B cell (primary cell): ENCODE measurements at regions not wholly inside any gene's neighbourhood (a gene's known extent, or its start where the extent isn't known, plus 50 kb on each side); places are given as distances from the start of the nearest gene placed in this dataset.
"Not testable (repeated sequence)": the region's sequence is repeated elsewhere in the genome, so short reads cannot be mapped to it uniquely, and the experiment has no call there.

ENCODE experiments used
- ATAC-seq: fragments of 200-7000 bp; cut with Tn5 transposase; one replicate; pipeline ENCODE4 v1.10.0; 2021; ENCODE audit warnings: low read depth, mild to moderate bottlenecking, moderate number of reproducible peaks, moderate library complexity
- CTCF ChIA-PET: fragments of 350-600 bp; sonication (Branson Sonifier 250); formaldehyde crosslinking; loops from one replicate; lab custom pipeline; 2021; ENCODE audit warnings: antibody characterized with exemption, inconsistent platforms; lab: Charles Lee
- POLR2A ChIA-PET: fragments of 350-600 bp; sonication (Branson Sonifier 250); formaldehyde crosslinking; loops from one replicate; lab custom pipeline; 2021; ENCODE audit warnings: antibody characterized with exemption; lab: Charles Lee
- DNase-seq: peaks from one replicate; pipeline ENCODE4 v3.0.0; 2013
- H2AFZ ChIP-seq: 2 replicates; pipeline ENCODE4 v1.6.1; 2012; ENCODE audit warnings: mild to moderate bottlenecking, low read depth, low read length; ENCODE audit not compliant: insufficient read depth, poor library complexity, severe bottlenecking
- H3K27ac ChIP-seq, 2 donors: 1 replicate in 1 of 2; 2 replicates in 1 of 2; pipeline ENCODE4 v1.5.1; 2012 to 2013; ENCODE audit warnings: low read length in 2 of 2, mild to moderate bottlenecking in 2 of 2, moderate library complexity in 1 of 2
- H3K27me3 ChIP-seq, 4 experiments: fragments of 200-600 bp in 1 of 4; sonication (generic) in 1 of 4; replicated peaks in 1 of 4; 1 replicate in 2 of 4; 2 replicates in 2 of 4; pipeline versions ENCODE4 v1.6.1 to v1.7.0; 2013 to 2016; ENCODE audit warnings: low read length in 3 of 4, mild to moderate bottlenecking in 2 of 4, mixed read lengths in 1 of 4, moderate library complexity in 1 of 4; ENCODE audit not compliant: insufficient read depth in 4 of 4, control insufficient read depth in 3 of 4; ENCODE audit errors: control extremely low read depth in 1 of 4
- H3K36me3 ChIP-seq, 2 experiments: replicated peaks in 1 of 2; 1 replicate in 1 of 2; 2 replicates in 1 of 2; pipeline versions ENCODE4 v1.6.1 to v1.7.1; 2013; ENCODE audit warnings: low read length in 1 of 2; ENCODE audit not compliant: insufficient read depth in 2 of 2, control insufficient read depth in 1 of 2; ENCODE audit errors: control extremely low read depth in 1 of 2, extremely low read depth in 1 of 2
- H3K4me1 ChIP-seq, 2 donors: fragments of 200-600 bp in 1 of 2; sonication (generic) in 1 of 2; 1 replicate in 1 of 2; 2 replicates in 1 of 2; pipeline versions ENCODE4 v1.5.1 to v1.6.1; 2013 to 2017; ENCODE audit warnings: low read length in 2 of 2; ENCODE audit not compliant: control insufficient read depth in 2 of 2, insufficient read depth in 2 of 2
- H3K4me2 ChIP-seq: replicated peaks from 2 replicates; pipeline ENCODE3; 2012; ENCODE audit warnings: mild to moderate bottlenecking, low read depth, low read length; ENCODE audit not compliant: poor library complexity, severe bottlenecking
- H3K4me3 ChIP-seq, 5 experiments: fragments of 200-600 bp in 1 of 5; sonication (generic) in 1 of 5; 1 replicate in 3 of 5; 2 replicates in 2 of 5; pipeline versions ENCODE4 v1.5.1 to v1.7.0; 2011 to 2016; ENCODE audit warnings: low read length in 4 of 5, mild to moderate bottlenecking in 4 of 5, low read depth in 2 of 5, control low read depth in 1 of 5, moderate library complexity in 1 of 5; ENCODE audit not compliant: insufficient read depth in 1 of 5; ENCODE audit errors: control extremely low read depth in 1 of 5, extremely low read depth in 1 of 5
- H3K79me2 ChIP-seq: fragments of 200-600 bp; sonication (generic); one replicate; pipeline ENCODE4 v1.6.0; 2016; ENCODE audit warnings: low read length; ENCODE audit not compliant: control insufficient read depth, insufficient read depth
- H3K9ac ChIP-seq: fragments of 200-600 bp; sonication (generic); 2 replicates; pipeline ENCODE4 v1.6.1; 2017; ENCODE audit warnings: mild to moderate bottlenecking, low read length, moderate library complexity
- H3K9me3 ChIP-seq, 3 donors: one replicate each; pipeline versions ENCODE4 v1.6.1 to v1.7.1; 2013; ENCODE audit warnings: low read length in 2 of 3; ENCODE audit not compliant: control insufficient read depth in 2 of 3, insufficient read depth in 1 of 3; ENCODE audit errors: control extremely low read depth in 1 of 3
- H4K20me1 ChIP-seq: 2 replicates; pipeline ENCODE4 v1.6.0; 2012; ENCODE audit warnings: mild to moderate bottlenecking, low read length; ENCODE audit not compliant: insufficient read depth, control insufficient read depth, poor library complexity, severe bottlenecking
- H3K27ac Mint-ChIP-seq: one replicate; pipeline ENCODE4 v1.8.0; 2021; ENCODE audit warnings: mixed read lengths
- H3K27me3 Mint-ChIP-seq: one replicate; pipeline ENCODE4 v1.8.0; 2021; ENCODE audit warnings: mixed read lengths
- H3K4me1 Mint-ChIP-seq: one replicate; pipeline ENCODE4 v1.8.0; 2021; ENCODE audit warnings: mixed read lengths
- H3K4me3 Mint-ChIP-seq: one replicate; pipeline ENCODE4 v1.8.0; 2021; ENCODE audit warnings: mixed read lengths
- H3K9me3 Mint-ChIP-seq: one replicate; pipeline ENCODE4 v1.8.0; 2022; ENCODE audit warnings: mixed read lengths; ENCODE audit not compliant: insufficient read depth
- CTCF ChIP-seq: fragments of 200-600 bp; IDR thresholded peaks from one replicate; pipeline ENCODE4 v1.8.0; 2022; ENCODE audit warnings: antibody characterized with exemption, mild to moderate bottlenecking
- EZH2 ChIP-seq: IDR thresholded peaks from 2 replicates; pipeline ENCODE4 v1.6.1; 2012; ENCODE audit warnings: borderline replicate concordance, low read depth, mild to moderate bottlenecking, moderate library complexity, low read length; ENCODE audit not compliant: insufficient read depth, poor library complexity, severe bottlenecking
- WGBS: methylation state at CpG from one replicate; pipeline ENCODE4 v1.1.5; 2013; ENCODE audit warnings: missing lambda C conversion rate; ENCODE audit not compliant: insufficient coverage; 5-methylcytosine and 5-hydroxymethylcytosine counted together
- intact Hi-C: fragments of 100-400 bp; cut with micrococcal nuclease; formaldehyde crosslinking; loops from one replicate; pipeline ENCODE4 v1.10.0; 2022

GRCh38 chr4:162739596-162739995 lies 427.1 kb downstream of the NAF1 start:
- H3K27me3 ChIP-seq, H3K79me2 ChIP-seq, H3K9ac ChIP-seq, H3K4me2 ChIP-seq, ATAC-seq, H3K27me3 Mint-ChIP-seq, H3K4me3 ChIP-seq, H4K20me1 ChIP-seq, H3K27ac Mint-ChIP-seq, H3K4me3 Mint-ChIP-seq, H3K4me1 Mint-ChIP-seq, H3K27ac ChIP-seq, POLR2A ChIA-PET, DNase-seq, intact Hi-C loops, H3K9me3 ChIP-seq, H3K4me1 ChIP-seq, H2AFZ ChIP-seq, CTCF ChIA-PET, H3K36me3 ChIP-seq, H3K9me3 Mint-ChIP-seq: not testable (repeated sequence)
- 96% methylated on average over 22 of the region's 32 CpGs for WGBS

DNA sequence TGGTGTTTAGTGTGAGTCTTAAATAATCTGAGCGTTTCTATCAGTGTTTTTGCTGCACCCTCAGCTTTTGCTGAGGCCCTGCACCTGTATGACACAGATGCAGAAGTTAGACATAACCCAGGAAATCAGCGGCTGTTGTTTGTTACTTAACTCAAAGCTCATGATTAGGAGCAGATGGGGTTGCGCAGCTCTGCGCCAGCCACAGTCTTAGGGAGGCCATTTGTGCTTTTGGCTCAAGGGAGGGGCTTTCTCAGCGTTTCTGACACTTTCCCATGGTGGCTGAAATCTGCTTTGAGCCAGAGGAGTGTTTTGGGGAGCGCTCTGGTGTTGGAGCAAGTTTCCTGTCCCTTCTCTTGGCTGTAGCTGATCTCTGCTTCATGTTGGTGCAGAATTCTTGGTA lies 433.8 kb downstream of the NAF1 start:
- TF ChIP-seq EZH2 (no peak), CTCF (no peak)
- ATAC-seq (no peak), DNase-seq (no peak)
- Histone ChIP-seq H3K36me3 (no peaks in the 10 kb centered on the region), H3K4me1 (no peaks in the 10 kb centered on the region), H3K4me2 (no peak overlapping the region), H4K20me1 (no peaks in the 10 kb centered on the region), H3K27me3 (no peaks in the 10 kb centered on the region), H2AFZ (no peak overlapping the region), H3K27ac (no peak overlapping the region), H3K9ac (no peak overlapping the region), H3K4me3 (no peak overlapping the region), H3K79me2 (no peaks in the 10 kb centered on the region), H3K9me3 (no peaks in the 10 kb centered on the region)
- CTCF ChIA-PET, result no interaction called here
- no peaks in the 10 kb centered on the region for H3K4me1 Mint-ChIP-seq
- POLR2A ChIA-PET, result no interaction called here
- 73% methylated on average over 5 of the region's 6 CpGs for WGBS
- H3K9me3 Mint-ChIP-seq, result no peaks in the 10 kb centered on the region
- H3K27me3 Mint-ChIP-seq, result no peaks in the 10 kb centered on the region
- intact Hi-C loops, result no loop called here
- H3K27ac Mint-ChIP-seq, result no peak overlapping the region
- no peak overlapping the region for H3K4me3 Mint-ChIP-seq
